OCI-LY7 (cell line): ENCODE measurements at regions not wholly inside any gene's neighbourhood (a gene's known extent, or its start where the extent isn't known, plus 50 kb on each side); places are given as distances from the start of the nearest gene placed in this dataset.

Experiments
- CTCF ChIP-seq: fragments of 200-600 bp; sonication (generic); conservative IDR thresholded peaks from 2 replicates; pipeline ENCODE4 v1.5.1; 2014; ENCODE audit warnings: mild to moderate bottlenecking, antibody characterized with exemption, low read length, moderate library complexity, mixed read lengths
- EZH2phosphoT487 ChIP-seq: fragments of 200-600 bp; sonication (generic); IDR thresholded peaks from 2 replicates; pipeline ENCODE4 v1.6.1; 2018; ENCODE audit warnings: low read depth, borderline replicate concordance, mild to moderate bottlenecking, mixed run types, antibody characterized with exemption, low read length, moderate library complexity, mixed read lengths

GRCh38 chr7:31256506-31256905, 84.0 kb downstream of the NEUROD6 start:
- TF ChIP-seq CTCF (no peak), EZH2phosphoT487 (no peak)
